AG09319 (cell line): ENCODE measurements at regions not wholly inside any gene's neighbourhood (a gene's known extent, or its start where the extent isn't known, plus 50 kb on each side); places are given as distances from the start of the nearest gene placed in this dataset.

Experiments
- DNase-seq: peaks from one replicate; pipeline ENCODE4 v3.0.0-alpha.2; 2010; ENCODE audit warnings: low read depth; ENCODE audit errors: extremely low read depth
- CTCF ChIP-seq: IDR thresholded peaks from 2 replicates; pipeline ENCODE4 v1.5.1; 2011; ENCODE audit warnings: low read depth, mild to moderate bottlenecking, inconsistent platforms, low read length, moderate library complexity

DNA sequence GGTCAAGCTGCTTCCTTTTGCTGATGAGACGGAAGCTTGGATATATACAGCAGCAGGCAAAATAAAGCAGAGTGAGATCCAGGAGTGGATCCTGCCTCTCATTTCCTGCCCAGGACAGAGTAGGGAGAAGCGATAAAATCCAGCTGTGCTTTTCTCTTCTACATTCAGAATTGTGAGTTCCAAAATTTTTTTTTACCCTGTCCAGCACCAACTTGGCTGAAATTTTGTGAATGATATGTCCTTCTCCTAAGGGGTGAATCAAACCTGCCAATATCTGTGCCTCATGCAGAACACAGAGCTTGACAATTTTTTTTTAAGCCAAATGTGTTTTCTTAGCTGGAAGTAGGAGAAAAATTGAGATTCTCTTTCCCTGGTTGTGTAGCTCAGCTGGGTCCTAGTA, 235.6 kb upstream of the CHD6 start:
- no peak for TF ChIP-seq CTCF
- DNase-seq = no peak

DNA sequence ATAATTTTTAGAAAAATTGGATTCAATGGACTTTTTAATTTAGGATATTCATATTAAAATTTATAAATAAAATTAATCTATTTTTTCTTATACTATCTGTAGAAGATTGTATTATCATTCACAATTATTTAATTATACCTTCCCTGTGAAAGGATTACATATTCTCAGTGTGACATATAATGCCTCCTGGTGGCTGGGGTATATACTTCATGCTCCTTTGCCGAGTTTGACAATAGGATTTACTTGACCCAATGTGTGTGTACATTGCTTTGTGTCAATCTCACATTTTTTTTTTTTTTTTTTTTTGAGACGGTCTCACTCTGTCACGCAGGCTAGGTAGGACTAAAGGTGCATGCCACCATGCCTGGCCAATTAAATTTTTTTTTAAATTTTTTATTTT, 230.0 kb upstream of the CHD6 start:
- no peak for DNase-seq
- no peak for TF ChIP-seq CTCF

- DNase-seq = no peak
- no peak for TF ChIP-seq CTCF
Observed at GRCh38 chr20:41837669-41838224, 219.6 kb upstream of the CHD6 start.

- TF ChIP-seq CTCF = no peak
- DNase-seq = no peak
Observed at GRCh38 chr20:41833739-41834138, 215.6 kb upstream of the CHD6 start.

GRCh38 chr20:41830702-41831101, 212.5 kb upstream of the CHD6 start:
- no peak for TF ChIP-seq CTCF
- no peak for DNase-seq

GRCh38 chr20:41819436-41819835, 201.3 kb upstream of the CHD6 start:
- TF ChIP-seq CTCF = no peak
- DNase-seq = no peak

- TF ChIP-seq CTCF = no peak
Observed at GRCh38 chr20:41818991-41819390, 200.8 kb upstream of the CHD6 start.

More at GRCh38 chr20:41818991-41819390, 200.8 kb upstream of the CHD6 start:
- no peak for DNase-seq
